ENCODE measurements at regions not wholly inside any gene's neighbourhood (a gene's known extent, or its start where the extent isn't known, plus 50 kb on each side); places are given as distances from the start of the nearest gene placed in this dataset.

- no peak for TF ChIP-seq CTCF (IDR thresholded peaks at IDR 0.05 in 4 of 5, conservative IDR thresholded peaks at IDR 0.05 in 1 of 5)
- TF ChIP-seq POLR2A (IDR thresholded peaks at IDR 0.05), result no peak
Measured at GRCh38 chr4:110878413-110878812, 255.5 kb upstream of the PITX2 start.
